GM10266 (cell line): ENCODE measurements at regions not wholly inside any gene's neighbourhood (a gene's known extent, or its start where the extent isn't known, plus 50 kb on each side); places are given as distances from the start of the nearest gene placed in this dataset.

Source experiments
- DNase-seq: peaks from one replicate; pipeline ENCODE4 v3.0.0; 2012; ENCODE audit errors: extremely low spot score
- CTCF ChIP-seq: IDR thresholded peaks from 2 replicates; pipeline ENCODE4 v1.5.1; 2012; ENCODE audit warnings: mild to moderate bottlenecking, low read depth; ENCODE audit not compliant: control insufficient read depth, insufficient read depth; ENCODE audit errors: missing control alignments

GRCh38 chr1:80251591-80251990 is 1245.1 kb upstream of the ADGRL4 start:
- TF ChIP-seq CTCF = no peak
- DNase-seq = no peak

- TF ChIP-seq CTCF = no peak
- no peak for DNase-seq
Measured at GRCh38 chr1:80251171-80251570, 1244.6 kb upstream of the ADGRL4 start.

GRCh38 chr1:80250573-80251168 is 1244.1 kb upstream of the ADGRL4 start:
- DNase-seq = no peak
- TF ChIP-seq CTCF = no peak

GRCh38 chr1:80249699-80250098 is 1243.2 kb upstream of the ADGRL4 start:
- no peak for DNase-seq
- TF ChIP-seq CTCF = no peak

- no peak for TF ChIP-seq CTCF
- DNase-seq = no peak
Measured at GRCh38 chr1:80248886-80249285, 1242.4 kb upstream of the ADGRL4 start.

- no peak for TF ChIP-seq CTCF
- no peak for DNase-seq
Measured at GRCh38 chr1:80245813-80246212, 1239.3 kb upstream of the ADGRL4 start.

- no peak for DNase-seq
- no peak for TF ChIP-seq CTCF
Measured at GRCh38 chr1:80244372-80244771, 1237.8 kb upstream of the ADGRL4 start.
